Stimulated activated CD8-positive, alpha-beta memory T cell treated with anti-CD3 and anti-CD28 coated beads, Interleukin-12 subunit alpha, Interleukin-12 subunit beta, amount 100 ng/mL, for 24 hours (primary cell): ENCODE measurements at regions not wholly inside any gene's neighbourhood (a gene's known extent, or its start where the extent isn't known, plus 50 kb on each side); places are given as distances from the start of the nearest gene placed in this dataset.

Experiments used
- DNase-seq: peaks from one replicate; pipeline ENCODE4 v3.0.0-alpha.2; 2020; ENCODE audit errors: extremely low read depth

DNA sequence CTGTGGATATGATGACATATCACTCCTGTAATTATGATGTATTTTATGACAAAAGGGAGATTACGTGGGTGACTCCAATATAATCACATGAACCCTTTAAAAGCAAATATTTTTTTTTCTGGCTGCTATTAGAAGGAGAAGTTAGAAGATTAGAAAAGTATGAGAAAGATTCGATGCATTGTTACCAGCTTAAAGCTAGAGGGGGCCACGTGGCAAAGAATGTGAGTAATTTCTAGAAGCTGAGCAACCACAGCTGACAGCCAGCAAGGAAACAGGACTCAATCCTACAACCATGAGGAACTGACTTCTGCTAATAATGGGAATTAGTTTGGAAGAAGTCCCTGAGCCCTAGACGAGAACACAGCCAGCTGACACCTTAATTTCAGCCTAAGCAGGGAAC, 56.3 kb upstream of the C1orf87 start:
- no peak for DNase-seq

DNA sequence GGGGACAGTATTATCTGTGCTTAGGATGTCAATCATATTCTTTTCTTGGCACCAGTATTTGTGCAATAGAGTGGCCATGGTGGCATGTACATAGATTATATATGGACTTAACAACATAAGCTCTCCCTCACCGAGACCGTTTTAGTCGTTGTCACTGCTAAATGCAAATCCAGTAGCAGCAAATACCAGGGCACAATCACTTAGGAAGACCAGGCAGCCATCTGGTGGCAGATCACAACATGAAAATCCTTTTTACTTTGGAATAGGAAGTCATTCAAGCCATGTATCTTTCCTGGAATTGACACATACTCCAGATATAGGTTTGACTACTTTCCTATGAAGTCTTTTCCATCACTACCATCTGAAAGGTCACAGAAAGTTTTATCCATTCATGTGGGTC, 53.2 kb upstream of the C1orf87 start:
- DNase-seq: no peak
